GM04503 (cell line): ENCODE measurements at regions not wholly inside any gene's neighbourhood (a gene's known extent, or its start where the extent isn't known, plus 50 kb on each side); places are given as distances from the start of the nearest gene placed in this dataset.
A peak's percentile ranks its signal among the peaks of the same experiment; 100 is the strongest.

Experiments used
- DNase-seq: peaks from one replicate; pipeline ENCODE4 v3.0.0-alpha.2; 2012; ENCODE audit warnings: low read depth

- DNase-seq, result no peak
Measured at GRCh38 chr2:144683107-144683753, 163.3 kb upstream of the ZEB2 start.

- no peak for DNase-seq
Measured at GRCh38 chr2:144682248-144682647, 162.3 kb upstream of the ZEB2 start.

- DNase-seq, result no peak
Measured at GRCh38 chr2:144681389-144681788, 161.5 kb upstream of the ZEB2 start.

- DNase-seq, result no peak
Measured at GRCh38 chr2:144679942-144680341, 160.0 kb upstream of the ZEB2 start.

DNA sequence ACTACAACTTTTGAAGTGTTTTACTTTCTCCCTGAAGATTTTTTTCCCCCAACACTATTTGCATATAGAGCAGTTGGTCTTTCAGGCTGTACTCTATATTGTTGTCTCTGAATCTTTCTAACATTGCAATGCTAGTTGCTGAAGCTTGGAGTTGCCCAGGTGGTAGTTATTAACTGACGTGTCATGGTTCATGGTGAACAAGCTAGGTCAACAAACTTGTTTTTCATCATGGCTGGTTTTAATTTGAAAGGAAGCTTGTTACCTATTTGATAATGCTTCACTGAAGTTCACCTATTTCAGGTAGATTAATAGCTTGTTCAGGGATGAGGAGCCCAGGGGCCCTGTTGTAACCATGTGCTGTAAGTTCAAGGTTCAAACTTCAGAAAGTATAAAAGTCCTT, 158.8 kb upstream of the ZEB2 start:
- no peak for DNase-seq

DNA sequence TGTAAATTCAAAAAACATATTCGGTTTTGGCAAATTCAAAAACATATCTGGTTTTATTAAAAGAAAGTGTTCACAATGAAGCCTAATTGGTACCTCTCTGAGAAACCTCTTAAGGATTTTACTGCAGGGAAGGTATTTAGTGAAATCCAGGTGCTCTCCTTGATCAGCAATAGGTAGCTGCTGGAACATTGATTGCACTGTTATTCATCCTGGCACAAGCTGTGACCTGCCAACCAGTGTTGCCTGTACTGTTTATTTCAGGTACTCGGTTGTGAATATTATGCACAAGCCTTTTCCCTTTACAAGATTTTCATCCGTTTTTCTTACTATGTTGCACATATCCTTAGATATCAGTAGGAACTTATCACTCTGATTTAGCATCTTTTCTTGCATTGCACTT, 155.8 kb upstream of the ZEB2 start:
- DNase-seq, result no peak

DNA sequence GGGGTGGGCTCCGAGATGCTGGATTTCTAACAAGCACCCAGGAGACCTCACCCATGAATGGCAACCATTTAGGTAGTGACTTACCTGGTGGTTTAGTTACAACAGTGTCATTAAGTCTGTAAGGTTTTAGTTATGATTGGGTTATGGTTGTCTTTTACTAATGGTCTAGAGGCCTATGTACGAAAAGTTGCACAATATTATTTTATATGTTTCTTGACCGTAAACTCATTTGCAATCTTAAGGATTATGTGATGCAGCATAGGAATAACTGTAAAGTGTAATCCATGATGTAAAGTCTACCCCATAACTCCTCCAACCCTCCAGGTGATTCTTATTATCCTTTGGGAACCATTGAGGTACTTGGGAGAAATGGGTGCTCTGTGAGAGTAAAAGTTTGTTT, 155.4 kb upstream of the ZEB2 start:
- DNase-seq, result no peak

DNA sequence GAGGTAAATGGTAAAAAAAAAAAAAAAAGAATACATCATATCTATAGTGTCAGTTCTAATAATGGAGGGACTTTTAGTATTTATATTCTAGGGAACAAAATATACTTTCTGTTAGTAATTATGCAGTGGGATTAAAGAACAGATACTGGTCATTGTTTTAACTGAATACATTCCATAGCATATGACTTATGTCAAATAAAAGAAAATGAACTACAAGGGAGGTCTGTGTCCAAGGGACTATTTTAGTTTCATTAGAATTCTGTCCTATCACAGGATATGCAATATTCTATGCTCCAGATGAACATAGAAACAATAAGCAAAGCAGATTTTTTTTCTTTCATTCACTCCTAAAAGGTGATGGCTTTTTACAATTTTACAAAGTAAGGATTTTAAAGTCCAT, 154.2 kb upstream of the ZEB2 start:
- no peak for DNase-seq

DNA sequence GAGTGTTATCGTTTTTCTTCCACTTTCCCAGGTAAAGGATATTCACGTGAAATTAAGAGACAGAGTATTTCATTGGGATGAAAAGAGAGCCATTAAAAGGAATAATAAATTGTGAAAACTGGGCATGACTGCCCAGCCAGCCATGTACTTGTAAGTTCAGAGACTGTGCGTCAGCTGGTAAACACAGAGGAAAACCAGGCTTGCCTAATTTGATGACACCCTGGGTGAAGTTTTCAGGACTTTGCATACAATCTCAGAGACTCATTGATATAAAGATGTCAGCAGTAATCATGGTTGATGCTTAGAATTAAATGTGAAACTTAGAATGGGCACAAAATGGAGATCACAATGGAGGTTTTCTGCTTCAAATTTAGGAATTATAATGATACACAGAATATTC, 153.5 kb upstream of the ZEB2 start:
- DNase-seq, result no peak

GRCh38 chr2:144671695-144672455, 152.0 kb upstream of the ZEB2 start:
- DNase-seq, result no peak

DNA sequence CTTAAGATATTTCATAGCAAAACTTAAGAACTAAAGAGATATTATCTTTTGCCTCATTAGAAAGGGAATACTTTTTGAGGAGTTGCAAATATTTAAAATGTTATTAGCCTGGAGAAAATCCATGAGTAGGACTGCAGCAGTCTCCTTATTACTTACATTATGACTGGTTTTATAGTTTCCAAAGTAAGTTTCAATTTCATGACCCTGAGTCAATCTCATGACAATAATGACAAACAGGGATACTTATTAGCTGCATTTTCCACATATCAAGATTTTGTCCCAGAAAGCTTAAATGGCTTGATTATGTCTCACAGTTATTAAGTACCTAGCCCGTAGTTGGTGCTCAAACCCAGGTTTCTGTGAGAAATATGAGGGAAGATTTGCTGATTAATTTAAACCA, 150.8 kb upstream of the ZEB2 start:
- DNase-seq, result no peak

DNA sequence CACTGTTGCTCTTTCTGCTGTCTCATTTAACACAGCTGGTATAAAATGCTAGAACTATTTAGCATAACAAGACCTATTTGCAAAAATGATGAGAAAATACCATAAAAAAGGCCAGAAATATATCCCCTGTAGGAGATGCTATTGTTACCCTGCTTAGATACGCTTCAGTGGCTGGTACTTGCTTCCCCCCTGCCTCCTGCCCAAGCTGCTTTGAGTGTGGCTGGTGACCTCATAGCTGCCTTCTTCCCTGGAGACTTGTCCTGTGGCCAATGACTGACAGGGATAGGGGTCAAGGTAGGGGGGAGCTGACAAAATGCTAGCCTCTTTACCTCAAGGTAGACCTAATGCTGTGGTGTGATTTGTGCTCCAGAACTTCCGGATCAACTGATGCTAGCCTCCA, 150.2 kb upstream of the ZEB2 start:
- DNase-seq, result no peak

GRCh38 chr2:144669196-144669987, 149.5 kb upstream of the ZEB2 start:
- DNase-seq, result no peak

DNA sequence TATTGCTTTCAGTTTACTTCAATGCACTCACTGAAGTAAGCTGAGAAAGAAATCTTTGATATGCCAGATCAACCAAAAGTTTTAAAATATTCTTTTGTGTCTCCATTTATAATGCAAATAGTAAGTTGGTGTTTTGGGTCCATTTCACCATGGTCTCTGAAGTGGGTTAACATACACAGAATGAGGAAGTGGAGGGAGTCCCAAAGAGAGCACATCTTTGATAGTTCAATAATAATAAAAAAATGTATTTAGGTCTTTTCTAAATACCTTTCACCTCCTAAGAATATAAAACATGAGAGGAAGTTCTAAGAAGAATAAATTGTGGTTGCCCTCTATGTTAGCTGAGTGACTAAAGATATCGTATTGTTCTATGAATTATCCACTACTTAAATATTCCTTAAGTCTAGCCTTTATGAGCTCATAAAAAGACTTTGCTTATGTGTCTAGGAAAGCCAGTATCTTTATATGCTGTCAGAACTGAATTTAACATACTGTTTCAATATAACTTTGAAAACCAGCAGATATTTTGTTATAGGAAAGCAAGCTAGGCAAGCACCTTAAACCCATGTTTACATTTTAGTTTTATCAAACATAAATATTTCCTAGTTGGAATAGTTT, 148.7 kb upstream of the ZEB2 start:
- DNase-seq, result no peak

DNA sequence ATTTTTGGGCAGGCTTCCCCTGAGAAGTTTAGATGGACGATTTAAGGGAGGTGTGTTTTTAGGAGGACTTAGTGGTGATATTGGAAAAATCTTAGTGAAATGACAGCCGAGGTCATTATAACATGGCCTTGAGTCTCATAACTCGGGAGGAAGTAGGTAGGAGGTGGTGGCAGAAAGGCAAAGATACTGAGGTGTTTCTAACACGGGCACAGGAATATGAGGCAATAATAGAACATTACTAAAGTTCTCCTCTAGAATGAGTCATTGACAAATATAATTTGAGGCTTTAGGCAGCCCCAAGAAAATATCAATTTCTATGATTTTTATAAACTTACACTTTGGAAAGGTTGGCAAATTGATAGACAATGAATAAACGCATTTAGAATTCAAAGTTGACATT, 146.1 kb upstream of the ZEB2 start:
- no peak for DNase-seq

DNA sequence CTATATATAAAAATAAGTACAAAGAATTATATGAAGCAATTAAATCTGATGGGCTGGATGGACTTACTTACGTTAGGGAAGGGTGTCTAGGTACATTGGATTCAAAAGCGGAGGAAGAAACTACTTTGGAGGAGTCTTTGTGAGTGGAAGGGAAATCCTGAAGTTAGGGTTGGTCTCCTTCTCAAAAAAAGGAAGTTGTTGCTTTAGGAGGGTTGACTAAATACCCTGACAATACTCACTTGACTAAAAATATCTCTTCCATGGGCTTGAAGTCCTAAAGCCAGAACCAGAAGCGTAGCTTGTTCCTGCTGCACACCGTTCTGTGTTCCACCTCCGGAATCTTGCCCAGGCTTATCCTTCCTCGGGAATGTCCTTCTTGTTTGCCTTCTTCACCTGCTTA, 143.3 kb upstream of the ZEB2 start:
- no peak for DNase-seq

DNA sequence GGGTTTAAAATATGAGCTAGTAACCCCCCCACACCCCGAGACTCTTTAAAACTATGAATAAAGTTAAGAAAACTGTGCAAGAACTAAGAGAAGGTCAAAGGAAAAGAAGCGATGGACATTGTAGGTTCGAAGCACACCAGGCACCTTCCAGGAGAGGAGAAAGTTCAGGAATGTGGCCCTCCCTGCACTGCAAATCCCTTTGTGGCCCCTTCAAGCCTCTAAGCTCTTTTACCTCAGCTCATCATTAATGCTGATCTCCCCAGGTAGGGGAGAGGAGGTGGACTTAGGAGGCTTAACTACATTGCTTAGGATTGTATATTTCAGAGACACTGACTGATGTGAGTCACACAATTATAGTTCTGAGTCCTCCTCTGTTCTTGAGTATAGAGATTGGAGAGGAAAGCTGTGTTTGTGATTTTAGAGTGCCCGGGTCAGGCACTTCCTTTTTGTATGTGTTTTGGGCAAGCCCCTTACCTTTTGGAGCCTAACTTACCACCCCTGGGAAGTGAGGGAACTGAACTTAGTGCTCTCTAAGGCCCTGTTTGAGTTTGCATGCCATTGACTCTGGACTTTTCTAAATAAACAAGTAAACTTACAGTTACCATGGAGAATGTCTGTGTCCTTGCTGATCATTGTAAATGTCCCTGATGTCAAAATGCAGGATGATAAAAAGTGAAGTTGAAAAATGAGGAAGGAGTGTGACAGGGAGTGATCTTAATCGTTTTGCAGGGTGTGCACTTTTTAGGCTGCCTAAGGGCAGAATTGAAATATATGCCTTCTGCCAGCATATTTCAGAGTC, 140.8 kb upstream of the ZEB2 start:
- no peak for DNase-seq

- DNase-seq, result peak; percentile 94
Measured at GRCh38 chr2:144659731-144660275, 139.9 kb upstream of the ZEB2 start.

- DNase-seq, result no peak
Measured at GRCh38 chr2:144654523-144654922, 134.6 kb upstream of the ZEB2 start.

DNA sequence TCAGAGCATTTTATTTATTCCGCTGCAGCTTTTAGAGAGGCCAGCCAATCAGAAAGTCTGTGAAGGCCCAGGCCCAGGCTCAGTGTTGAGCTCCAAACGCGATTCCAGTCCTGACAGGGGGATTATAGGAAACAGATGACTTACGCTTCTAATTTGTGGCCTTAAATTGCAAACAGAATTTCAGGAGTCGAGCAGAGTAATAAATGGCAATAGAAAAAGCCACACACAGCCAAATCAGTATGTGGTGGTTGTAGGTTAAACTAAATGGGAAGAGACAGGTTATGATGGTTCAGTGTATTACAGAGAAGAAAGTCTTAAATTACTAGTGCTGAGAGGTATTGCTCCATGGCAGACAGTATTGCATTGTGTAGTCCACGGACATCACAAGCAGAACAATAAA, 131.0 kb upstream of the ZEB2 start:
- no peak for DNase-seq

- no peak for DNase-seq
Measured at GRCh38 chr2:144648837-144649465, 129.0 kb upstream of the ZEB2 start.
